IMR-90 (cell line): ENCODE measurements at regions not wholly inside any gene's neighbourhood (a gene's known extent, or its start where the extent isn't known, plus 50 kb on each side); places are given as distances from the start of the nearest gene placed in this dataset.

ENCODE experiments used
- ATAC-seq: fragments of 200-7000 bp; cut with Tn5 transposase; 2 replicates; pipeline ENCODE4 v1.9.1; 2020; ENCODE audit warnings: low read depth, mild to moderate bottlenecking, moderate library complexity
- BruUV-seq: library from RNA; stranded (reverse); fragments of 400-500 nt; replicated peaks from 2 replicates; lab custom pipeline; 2021; lab: Mats Ljungman, UMichigan
- CTCF ChIA-PET: fragments of 300-600 bp; formaldehyde crosslinking; extraction: SDS; loops from one replicate; lab custom pipeline; 2021; ENCODE audit warnings: antibody characterized with exemption; lab: Yijun Ruan, JAX
- POLR2A ChIA-PET: fragments of 300-600 bp; sonication (Branson Sonifier 250); formaldehyde crosslinking; loops from one replicate; lab custom pipeline; 2022; ENCODE audit warnings: antibody characterized with exemption; ENCODE audit not compliant: unreplicated experiment; lab: Charles Lee
- DNase-seq: peaks from one replicate; pipeline ENCODE4 v3.0.0; 2013
- H2AFZ ChIP-seq: replicated peaks from 2 replicates; pipeline ENCODE3; 2013; ENCODE audit warnings: low read length, mild to moderate bottlenecking; ENCODE audit not compliant: poor library complexity
- H2AK5ac ChIP-seq: 2 replicates; pipeline ENCODE4 v1.6.1; 2013; ENCODE audit warnings: low read depth, low read length, inconsistent platforms
- H2AK9ac ChIP-seq: replicated peaks from 2 replicates; pipeline ENCODE3; 2013; ENCODE audit warnings: mild to moderate bottlenecking, low read depth, low read length, moderate library complexity; ENCODE audit not compliant: poor library complexity
- H2BK120ac ChIP-seq: 2 replicates; pipeline ENCODE4 v1.6.1; 2013; ENCODE audit warnings: low read depth, low read length, inconsistent platforms
- H2BK15ac ChIP-seq: 3 replicates; pipeline ENCODE4 v1.6.1; 2013; ENCODE audit warnings: low read depth, low read length, inconsistent platforms
- H2BK20ac ChIP-seq: 2 replicates; pipeline ENCODE4 v1.6.1; 2013; ENCODE audit warnings: low read depth, mild to moderate bottlenecking, inconsistent platforms, low read length, moderate library complexity
- H2BK5ac ChIP-seq: 2 replicates; pipeline ENCODE4 v1.6.1; 2013; ENCODE audit warnings: mild to moderate bottlenecking, low read depth, low read length, inconsistent platforms; ENCODE audit not compliant: poor library complexity, severe bottlenecking
- H3K14ac ChIP-seq: replicated peaks from 2 replicates; pipeline ENCODE4 v1.6.1; 2013; ENCODE audit warnings: low read depth, low read length, inconsistent platforms
- H3K18ac ChIP-seq: 2 replicates; pipeline ENCODE4 v1.6.1; 2013; ENCODE audit warnings: low read depth, low read length, control low read depth
- H3K23ac ChIP-seq: 2 replicates; pipeline ENCODE4 v1.6.1; 2013; ENCODE audit warnings: low read depth, low read length, inconsistent platforms
- H3K27ac ChIP-seq: 2 replicates; pipeline ENCODE4 v1.5.1; 2013; ENCODE audit warnings: mild to moderate bottlenecking, control low read depth, low read length; ENCODE audit not compliant: insufficient read depth
- H3K27me3 ChIP-seq: 2 replicates; pipeline ENCODE4 v1.6.1; 2013; ENCODE audit warnings: low read length; ENCODE audit not compliant: control insufficient read depth, insufficient read depth
- H3K36me3 ChIP-seq: 2 replicates; pipeline ENCODE4 v1.6.1; 2013; ENCODE audit warnings: low read length, mixed read lengths; ENCODE audit not compliant: control insufficient read depth, insufficient read depth
- H3K4ac ChIP-seq: 2 replicates; pipeline ENCODE4 v1.6.1; 2013; ENCODE audit warnings: low read depth, low read length, inconsistent platforms
- H3K4me1 ChIP-seq: 2 replicates; pipeline ENCODE4 v1.6.1; 2013; ENCODE audit warnings: low read length, mixed read lengths; ENCODE audit not compliant: control insufficient read depth, insufficient read depth
- H3K4me2 ChIP-seq: 2 replicates; pipeline ENCODE4 v1.6.1; 2013; ENCODE audit warnings: low read depth, mild to moderate bottlenecking, control low read depth, low read length, moderate library complexity
- H3K4me3 ChIP-seq: 2 replicates; pipeline ENCODE4 v1.5.1; 2013; ENCODE audit warnings: low read depth, mild to moderate bottlenecking, control low read depth, low read length, moderate library complexity; ENCODE audit not compliant: insufficient read depth
- H3K56ac ChIP-seq: 2 replicates; pipeline ENCODE4 v1.6.1; 2013; ENCODE audit warnings: low read length, inconsistent platforms; ENCODE audit not compliant: insufficient read depth; ENCODE audit errors: extremely low read depth
- H3K79me1 ChIP-seq, 2 experiments: 2 replicates each; pipeline ENCODE4 v1.6.1; 2013; ENCODE audit warnings: low read length in 2 of 2, inconsistent platforms in 1 of 2, low read depth in 1 of 2
- H3K9ac ChIP-seq: 2 replicates; pipeline ENCODE4 v1.6.1; 2013; ENCODE audit warnings: low read depth, low read length, control low read depth
- H3K9me1 ChIP-seq: 2 replicates; pipeline ENCODE4 v1.6.1; 2013; ENCODE audit warnings: low read length, inconsistent platforms; ENCODE audit not compliant: insufficient read depth
- H3K9me3 ChIP-seq: 2 replicates; pipeline ENCODE4 v1.6.1; 2013; ENCODE audit warnings: low read length; ENCODE audit not compliant: control insufficient read depth, insufficient read depth
- H4K20me1 ChIP-seq: 2 replicates; pipeline ENCODE4 v1.6.1; 2013; ENCODE audit warnings: low read length, inconsistent platforms; ENCODE audit not compliant: insufficient read depth
- H4K5ac ChIP-seq: 2 replicates; pipeline ENCODE4 v1.6.1; 2013; ENCODE audit warnings: mild to moderate bottlenecking, low read depth, low read length, control low read depth
- H4K8ac ChIP-seq, 2 experiments: 2 replicates each; pipeline ENCODE4 v1.6.1; 2013; ENCODE audit warnings: low read depth in 2 of 2, low read length in 2 of 2, control low read depth in 1 of 2, inconsistent platforms in 1 of 2
- H4K91ac ChIP-seq: 2 replicates; pipeline ENCODE4 v1.6.1; 2013; ENCODE audit warnings: low read depth, low read length, inconsistent platforms; ENCODE audit not compliant: insufficient read depth
- CEBPB ChIP-seq: IDR thresholded peaks from 2 replicates; pipeline ENCODE4 v1.6.1; 2012; ENCODE audit warnings: low read depth, low read length, improper control_type of control experiment
- CHD1 ChIP-seq: IDR thresholded peaks from 2 replicates; pipeline ENCODE4 v1.6.1; 2012; ENCODE audit warnings: low read depth, low read length, improper control_type of control experiment
- FOS ChIP-seq: fragments of 150-350 bp; IDR thresholded peaks from 2 replicates; pipeline ENCODE4 v1.6.1; 2016; ENCODE audit warnings: low read depth, low read length
- RCOR1 ChIP-seq: IDR thresholded peaks from 2 replicates; pipeline ENCODE4 v1.6.1; 2012; ENCODE audit warnings: mild to moderate bottlenecking, low read length, improper control_type of control experiment; ENCODE audit not compliant: insufficient replicate concordance
- RFX5 ChIP-seq: IDR thresholded peaks from 2 replicates; pipeline ENCODE4 v1.8.0; 2012; ENCODE audit warnings: low read depth, mild to moderate bottlenecking, low read length, moderate library complexity
- SMC3 ChIP-seq: fragments of 150-350 bp; IDR thresholded peaks from 2 replicates; pipeline ENCODE4 v1.6.1; 2016; ENCODE audit warnings: low read depth, mild to moderate bottlenecking, antibody characterized with exemption, low read length, moderate library complexity
- USF2 ChIP-seq: fragments of 150-350 bp; IDR thresholded peaks from 2 replicates; pipeline ENCODE4 v1.6.1; 2017; ENCODE audit warnings: mild to moderate bottlenecking, antibody characterized with exemption, low read length, low read depth
- WGBS, 2 experiments: methylation state at CpG; one replicate each; pipeline versions ENCODE4 v1.1.5 to v1.1.7; 2013; ENCODE audit warnings: missing lambda C conversion rate in 2 of 2; ENCODE audit not compliant: insufficient read length in 1 of 2; ENCODE audit errors: extremely low coverage in 2 of 2; 5-methylcytosine and 5-hydroxymethylcytosine counted together
- dilution Hi-C: fragments of 300-500 bp; cut with HindIII; formaldehyde crosslinking; loops from one replicate; pipeline ENCODE4 v1.14.3; 2018; ENCODE audit warnings: low sequenced_read_pairs; ENCODE audit not compliant: unreplicated experiment
- in situ Hi-C: fragments of 300-500 bp; cut with MboI; formaldehyde crosslinking; loops from 3 replicates; pipeline ENCODE4 v1.14.3; 2019; ENCODE audit warnings: low sequenced_read_pairs, inconsistent platforms, mixed read lengths
- intact Hi-C: fragments of 100-400 bp; cut with micrococcal nuclease; formaldehyde crosslinking; loops from 2 replicates; pipeline ENCODE4 v1.10.0; 2022

GRCh38 chr6:181049-181654 lies 111.1 kb upstream of the DUSP22 start:
- H4K20me1 ChIP-seq: no peaks in the 10 kb centered on the region
- no peaks in the 10 kb centered on the region for H3K36me3 ChIP-seq
- no peak overlapping the region for H2BK5ac ChIP-seq
- no peak overlapping the region for H3K4me3 ChIP-seq
- no peaks in the 10 kb centered on the region for H3K79me1 ChIP-seq
- H4K91ac ChIP-seq: no peak overlapping the region
- WGBS, 2 experiments: 60% methylated on average over 1 of the region's 5 CpGs; no CpG with 5 or more reads in 1 of the 2 experiments
- no peak overlapping the region for H3K23ac ChIP-seq
- no TSS peak for BruUV-seq
- H3K9me1 ChIP-seq: no peaks in the 10 kb centered on the region
- POLR2A ChIA-PET: no interaction called here
- no peak overlapping the region for H3K4ac ChIP-seq
- no peak overlapping the region for H3K56ac ChIP-seq
- in situ Hi-C loops: no loop called here
- no peak overlapping the region for H2BK120ac ChIP-seq
- H2AK5ac ChIP-seq: no peak overlapping the region
- H3K4me2 ChIP-seq: no peak overlapping the region
- H3K9ac ChIP-seq: no peak overlapping the region
- no peak overlapping the region for H3K14ac ChIP-seq
- no peak overlapping the region for H3K18ac ChIP-seq
- DNase-seq (no peak), ATAC-seq (no peak)
- H2BK15ac ChIP-seq: no peak overlapping the region
- TF ChIP-seq SMC3 (no peak), USF2 (no peak), CHD1 (no peak), FOS (no peak), RCOR1 (no peak), CEBPB (no peak), RFX5 (no peak)
- no peak overlapping the region for H2AK9ac ChIP-seq
- H3K27ac ChIP-seq: no peak overlapping the region
- no peak overlapping the region for H2AFZ ChIP-seq
- no peak overlapping the region for H2BK20ac ChIP-seq
- peaks cover 8% of the 10 kb centered on the region; the same call in 1 of the 2 replicates for H3K27me3 ChIP-seq
- no peak overlapping the region for H4K8ac ChIP-seq
- peaks cover under 1% of the 10 kb centered on the region; the same call in 1 of the 2 replicates for H3K4me1 ChIP-seq
- CTCF ChIA-PET: no interaction called here
- intact Hi-C loops: no loop called here
- no peak overlapping the region for H4K5ac ChIP-seq
- dilution Hi-C loops: no loop called here
- no peaks in the 10 kb centered on the region for H3K9me3 ChIP-seq
